ENCODE measurements at regions not wholly inside any gene's neighbourhood (a gene's known extent, or its start where the extent isn't known, plus 50 kb on each side); places are given as distances from the start of the nearest gene placed in this dataset.

GRCh38 chr6:142500250-142500786 is 198.5 kb downstream of the ADGRG6 start:
- DNase-seq, result no peak

GRCh38 chr6:142501795-142502194 is 200.0 kb downstream of the ADGRG6 start:
- no peak for DNase-seq

GRCh38 chr6:142507065-142507464 is 205.3 kb downstream of the ADGRG6 start:
- DNase-seq, result no peak

GRCh38 chr6:142510211-142510610 is 208.4 kb downstream of the ADGRG6 start:
- no peak for DNase-seq

- no peak for DNase-seq
Observed at GRCh38 chr6:142518126-142518525, 216.3 kb downstream of the ADGRG6 start.

GRCh38 chr6:142518761-142519160 is 217.0 kb downstream of the ADGRG6 start:
- no peak for DNase-seq

GRCh38 chr6:142521791-142522190 is 220.0 kb downstream of the ADGRG6 start:
- DNase-seq, result no peak

- DNase-seq, result peak in 1 of 2 experiments; percentile 34
Observed at GRCh38 chr6:142523515-142524375, 221.9 kb downstream of the ADGRG6 start.

- DNase-seq, result no peak
Observed at GRCh38 chr6:142530566-142530965, 228.8 kb downstream of the ADGRG6 start.

- no peak for DNase-seq
Observed at GRCh38 chr6:142531727-142532126, 229.9 kb downstream of the ADGRG6 start.

GRCh38 chr6:142534076-142534475 is 232.3 kb downstream of the ADGRG6 start:
- DNase-seq, result no peak

GRCh38 chr6:142534484-142534883 is 232.7 kb downstream of the ADGRG6 start:
- DNase-seq, result no peak

GRCh38 chr6:142537612-142538478 is 236.0 kb downstream of the ADGRG6 start:
- DNase-seq, result peak in 1 of 2 experiments; percentile 20

- DNase-seq, result no peak
Observed at GRCh38 chr6:142542704-142543233, 241.0 kb downstream of the ADGRG6 start.

GRCh38 chr6:142543606-142544005 is 241.8 kb downstream of the ADGRG6 start:
- DNase-seq, result no peak

- no peak for DNase-seq
Observed at GRCh38 chr6:142544199-142544838, 242.5 kb downstream of the ADGRG6 start.

- DNase-seq, result no peak
Observed at GRCh38 chr6:142545147-142545546, 243.3 kb downstream of the ADGRG6 start.

GRCh38 chr6:142548566-142548965 is 246.8 kb downstream of the ADGRG6 start:
- DNase-seq, result no peak

- DNase-seq, result no peak
Observed at GRCh38 chr6:142550310-142551063, 248.7 kb downstream of the ADGRG6 start.

GRCh38 chr6:142551274-142551811 is 249.5 kb downstream of the ADGRG6 start:
- DNase-seq, result peak in 1 of 2 experiments; percentile 47

GRCh38 chr6:142558786-142559185 is 257.0 kb downstream of the ADGRG6 start:
- DNase-seq, result no peak
